Stimulated activated naive CD8-positive, alpha-beta T cell treated with anti-CD3 and anti-CD28 coated beads, Interleukin-15, Interleukin-2, amounts not matched to agents 100 ng/mL and 50 ng/mL, for 24 hours (primary cell): ENCODE measurements at regions not wholly inside any gene's neighbourhood (a gene's known extent, or its start where the extent isn't known, plus 50 kb on each side); places are given as distances from the start of the nearest gene placed in this dataset.

Experiments used
- H3K27ac Mint-ChIP-seq: one replicate; pipeline ENCODE4 v1.8.0; 2021; ENCODE audit warnings: mild to moderate bottlenecking, mixed read lengths
- H3K27me3 Mint-ChIP-seq: one replicate; pipeline ENCODE4 v1.8.0; 2021; ENCODE audit warnings: mixed read lengths
- H3K36me3 Mint-ChIP-seq: one replicate; pipeline ENCODE4 v1.8.0; 2021; ENCODE audit warnings: low read depth, mixed read lengths
- H3K4me1 Mint-ChIP-seq: one replicate; pipeline ENCODE4 v1.8.0; 2021; ENCODE audit warnings: low read depth, mixed read lengths
- H3K4me3 Mint-ChIP-seq: one replicate; pipeline ENCODE4 v1.8.0; 2021; ENCODE audit warnings: mild to moderate bottlenecking, mixed read lengths
- H3K9me3 Mint-ChIP-seq: one replicate; pipeline ENCODE4 v1.8.0; 2021; ENCODE audit warnings: mixed read lengths

- Mint-ChIP-seq H3K36me3 (no peaks in the 10 kb centered on the region), H3K27me3 (peaks cover 3% of the 10 kb centered on the region), H3K9me3 (no peaks in the 10 kb centered on the region), H3K27ac (no peak overlapping the region), H3K4me1 (no peaks in the 10 kb centered on the region), H3K4me3 (no peak overlapping the region)
These were observed 1256.5 kb downstream of the EFNB2 start for GRCh38 chr13:105278943-105279381.

DNA sequence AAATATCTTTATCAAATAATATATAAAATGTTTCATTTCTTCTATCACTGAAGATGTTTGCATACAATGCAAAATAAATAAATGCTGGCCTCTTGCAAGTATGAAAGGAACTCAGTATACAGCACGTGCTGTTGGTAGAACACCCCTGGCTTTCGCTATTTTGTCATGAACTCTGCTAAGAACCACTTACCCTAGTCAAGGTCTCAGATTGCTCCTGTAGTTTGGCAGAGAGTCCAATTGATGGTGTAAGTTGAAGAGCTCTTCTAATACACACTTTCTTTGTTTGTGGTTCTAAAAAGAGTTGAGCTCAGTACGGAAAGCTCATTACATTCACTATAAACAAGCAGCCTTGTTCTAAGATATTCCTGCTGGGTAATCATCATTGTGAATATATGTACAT, 1258.9 kb downstream of the EFNB2 start:
- H3K27me3 Mint-ChIP-seq, result peaks cover 3% of the 10 kb centered on the region
- no peaks in the 10 kb centered on the region for H3K4me1 Mint-ChIP-seq
- no peaks in the 10 kb centered on the region for H3K9me3 Mint-ChIP-seq
- H3K27ac Mint-ChIP-seq, result no peak overlapping the region
- H3K4me3 Mint-ChIP-seq, result no peak overlapping the region
- no peaks in the 10 kb centered on the region for H3K36me3 Mint-ChIP-seq

DNA sequence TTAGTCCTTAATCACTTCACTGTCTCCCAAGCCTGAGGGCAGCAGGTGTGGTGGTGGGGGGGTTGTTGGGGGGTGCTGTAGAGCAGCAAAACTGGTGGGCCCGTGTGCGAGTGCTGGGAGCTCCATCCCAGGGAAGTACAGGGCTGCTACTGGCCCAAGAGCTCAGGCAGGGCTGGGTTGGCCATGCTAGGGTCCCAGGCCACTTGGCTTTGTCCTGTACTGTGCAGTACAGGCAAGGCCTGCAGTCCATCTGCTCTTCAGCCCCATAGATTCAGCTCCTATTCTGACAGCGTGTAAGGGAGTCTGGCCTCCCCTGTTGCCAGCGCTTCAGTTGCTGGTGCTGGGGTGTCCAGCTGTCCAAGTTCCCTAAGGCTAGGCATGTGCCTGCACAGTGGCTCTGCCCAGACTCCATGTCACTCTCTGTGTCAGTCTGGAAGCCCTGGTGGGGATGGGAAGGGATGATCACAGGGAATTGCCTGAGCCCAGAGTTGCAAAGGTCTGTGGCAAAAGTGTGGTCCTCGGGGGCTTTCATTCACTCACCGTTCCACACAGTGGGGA, 1261.7 kb downstream of the EFNB2 start:
- Mint-ChIP-seq H3K9me3 (no peaks in the 10 kb centered on the region), H3K27ac (no peak overlapping the region), H3K27me3 (peaks cover 3% of the 10 kb centered on the region), H3K4me1 (no peaks in the 10 kb centered on the region), H3K36me3 (no peaks in the 10 kb centered on the region), H3K4me3 (no peak overlapping the region)

GRCh38 chr13:105272660-105273631, 1262.5 kb downstream of the EFNB2 start:
- H3K36me3 Mint-ChIP-seq, result no peaks in the 10 kb centered on the region
- H3K27me3 Mint-ChIP-seq, result peaks cover 3% of the 10 kb centered on the region
- H3K27ac Mint-ChIP-seq, result no peak overlapping the region
- H3K4me1 Mint-ChIP-seq, result no peaks in the 10 kb centered on the region
- H3K9me3 Mint-ChIP-seq, result no peaks in the 10 kb centered on the region
- H3K4me3 Mint-ChIP-seq, result no peak overlapping the region

GRCh38 chr13:105266615-105267014, 1268.8 kb downstream of the EFNB2 start:
- Mint-ChIP-seq H3K36me3 (no peaks in the 10 kb centered on the region), H3K9me3 (no peaks in the 10 kb centered on the region), H3K27ac (no peak overlapping the region), H3K4me1 (no peaks in the 10 kb centered on the region), H3K4me3 (no peak overlapping the region), H3K27me3 (no peaks in the 10 kb centered on the region)

DNA sequence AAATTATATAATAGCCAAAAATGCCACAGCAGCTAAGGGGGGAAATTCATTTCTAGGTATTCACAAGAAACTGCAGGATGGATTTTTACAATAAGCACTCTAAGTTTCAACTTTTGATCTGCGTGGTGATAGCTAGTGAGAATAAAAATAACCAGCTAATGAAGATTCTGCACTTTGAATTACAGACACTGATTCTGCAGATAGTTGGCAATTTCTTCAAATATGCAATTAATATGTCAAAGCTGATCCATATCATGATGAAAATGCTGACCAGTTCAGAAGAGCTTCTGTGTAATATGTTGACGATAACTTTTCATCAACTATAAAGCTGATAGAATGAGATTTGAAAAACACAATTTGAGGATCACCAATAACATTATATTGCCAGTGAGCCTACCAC, 1272.9 kb downstream of the EFNB2 start:
- Mint-ChIP-seq H3K4me1 (no peaks in the 10 kb centered on the region), H3K27me3 (no peaks in the 10 kb centered on the region), H3K4me3 (no peak overlapping the region), H3K36me3 (no peaks in the 10 kb centered on the region), H3K27ac (no peak overlapping the region), H3K9me3 (no peaks in the 10 kb centered on the region)

DNA sequence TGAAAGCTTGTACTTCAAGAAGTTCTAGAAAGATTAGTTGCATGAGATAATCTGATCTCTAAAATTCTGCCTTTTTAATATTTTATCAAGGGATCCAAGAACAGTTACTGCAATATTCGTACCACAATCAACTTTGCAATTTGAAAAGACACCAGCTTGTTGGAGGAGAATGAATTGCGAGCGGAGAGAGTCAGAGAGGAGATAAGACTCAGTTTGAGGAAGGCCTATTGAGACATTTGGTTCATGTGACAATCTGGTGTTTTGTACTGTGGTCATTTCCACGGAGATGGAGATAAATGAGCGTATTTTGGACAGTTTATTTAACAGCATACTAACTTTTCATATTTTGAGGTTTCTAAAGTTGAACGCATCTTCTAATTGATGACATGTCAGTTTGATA, 1276.0 kb downstream of the EFNB2 start:
- Mint-ChIP-seq H3K4me1 (no peaks in the 10 kb centered on the region), H3K27me3 (no peaks in the 10 kb centered on the region), H3K4me3 (no peak overlapping the region), H3K36me3 (no peaks in the 10 kb centered on the region), H3K27ac (no peak overlapping the region), H3K9me3 (no peaks in the 10 kb centered on the region)

- Mint-ChIP-seq H3K27me3 (no peaks in the 10 kb centered on the region), H3K4me3 (no peak overlapping the region), H3K4me1 (no peaks in the 10 kb centered on the region), H3K36me3 (no peaks in the 10 kb centered on the region), H3K9me3 (no peaks in the 10 kb centered on the region), H3K27ac (no peak overlapping the region)
These were observed 1280.0 kb downstream of the EFNB2 start for GRCh38 chr13:105255472-105255871.

DNA sequence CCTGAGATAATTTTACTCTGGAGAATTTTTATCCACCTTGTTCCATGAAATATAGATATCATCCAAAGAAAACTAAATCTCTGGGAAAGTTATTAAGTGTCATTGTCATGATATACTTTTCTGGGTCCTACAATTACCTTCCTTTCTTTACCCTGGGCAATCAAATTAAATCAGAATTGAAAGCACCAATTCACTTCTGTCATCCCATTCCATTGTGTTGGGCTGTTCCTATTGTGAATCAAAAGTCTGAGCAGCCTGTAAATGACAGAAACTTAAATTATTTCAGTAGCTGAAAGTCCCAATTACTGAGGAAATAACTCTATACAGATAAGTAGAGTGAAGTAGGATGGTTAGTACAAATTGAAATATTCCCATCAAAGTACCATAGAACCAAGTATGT, 1284.2 kb downstream of the EFNB2 start:
- Mint-ChIP-seq H3K4me3 (no peak overlapping the region), H3K4me1 (no peaks in the 10 kb centered on the region), H3K36me3 (peaks cover 5% of the 10 kb centered on the region), H3K27ac (no peak overlapping the region), H3K9me3 (no peaks in the 10 kb centered on the region), H3K27me3 (no peaks in the 10 kb centered on the region)

GRCh38 chr13:105247830-105248229, 1287.6 kb downstream of the EFNB2 start:
- H3K9me3 Mint-ChIP-seq, result no peaks in the 10 kb centered on the region
- H3K4me3 Mint-ChIP-seq, result no peak overlapping the region
- no peaks in the 10 kb centered on the region for H3K4me1 Mint-ChIP-seq
- no peaks in the 10 kb centered on the region for H3K27me3 Mint-ChIP-seq
- no peak overlapping the region for H3K27ac Mint-ChIP-seq
- H3K36me3 Mint-ChIP-seq, result peaks cover 5% of the 10 kb centered on the region

DNA sequence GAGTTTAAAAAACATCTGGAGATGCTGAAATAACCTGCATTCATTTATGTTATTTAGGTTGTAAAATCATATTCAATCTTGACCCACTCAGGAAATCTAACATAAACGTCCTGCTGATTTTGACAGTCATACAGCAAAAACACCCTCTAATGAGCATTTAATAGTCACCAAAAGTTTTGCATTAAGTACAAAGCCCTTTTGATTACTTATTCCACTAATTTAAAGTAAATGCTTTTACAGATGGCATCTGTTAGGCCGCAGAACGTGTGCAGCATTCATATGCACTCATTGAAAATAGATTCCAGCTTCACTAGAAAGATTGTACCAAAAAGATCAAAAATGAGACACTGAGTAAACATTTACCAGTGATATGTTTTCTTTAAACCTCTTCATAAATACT, 1295.1 kb downstream of the EFNB2 start:
- Mint-ChIP-seq H3K9me3 (peaks cover 5% of the 10 kb centered on the region), H3K27me3 (no peaks in the 10 kb centered on the region), H3K36me3 (no peaks in the 10 kb centered on the region), H3K4me1 (no peaks in the 10 kb centered on the region), H3K4me3 (no peak overlapping the region), H3K27ac (no peak overlapping the region)

DNA sequence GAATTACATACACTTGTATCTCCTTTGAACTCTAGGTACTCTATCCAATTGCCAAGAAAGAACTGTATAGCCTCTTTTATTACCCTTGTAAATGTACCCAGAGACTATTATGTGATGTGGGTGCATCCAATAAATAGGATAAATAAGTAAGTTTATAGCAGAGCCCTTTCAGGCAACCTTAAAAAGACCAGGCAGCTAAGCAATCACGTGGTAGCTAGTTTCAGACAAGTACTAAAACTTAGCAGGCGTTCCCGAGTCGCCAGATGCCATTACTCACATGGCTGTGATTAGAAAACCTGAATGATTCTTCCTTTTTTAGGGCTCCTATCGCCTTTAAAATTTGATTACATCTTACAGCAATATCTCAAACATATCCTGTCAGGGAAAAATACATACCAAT, 1303.0 kb downstream of the EFNB2 start:
- peaks cover 5% of the 10 kb centered on the region for H3K9me3 Mint-ChIP-seq
- H3K27ac Mint-ChIP-seq, result no peak overlapping the region
- no peak overlapping the region for H3K4me3 Mint-ChIP-seq
- no peaks in the 10 kb centered on the region for H3K27me3 Mint-ChIP-seq
- H3K4me1 Mint-ChIP-seq, result no peaks in the 10 kb centered on the region
- H3K36me3 Mint-ChIP-seq, result no peaks in the 10 kb centered on the region

DNA sequence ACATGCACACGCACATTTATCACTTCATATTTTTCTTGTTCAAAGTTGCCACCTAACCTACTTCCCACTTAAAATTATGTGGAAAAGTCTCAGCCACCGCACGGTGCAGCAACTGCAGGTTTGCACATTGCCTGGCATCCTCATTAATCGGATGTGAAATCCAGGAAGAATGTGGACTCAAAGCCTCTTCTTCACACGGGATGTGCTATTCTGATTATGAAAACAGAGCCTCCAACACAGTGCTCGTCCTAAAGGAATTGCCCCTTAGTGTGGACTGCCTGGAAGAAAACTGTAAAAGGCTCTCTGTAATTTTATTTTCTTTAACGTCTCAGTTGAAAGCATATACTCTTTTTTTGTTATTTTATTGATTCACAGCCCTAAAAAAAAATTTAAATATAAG, 1303.5 kb downstream of the EFNB2 start:
- no peaks in the 10 kb centered on the region for H3K27me3 Mint-ChIP-seq
- no peaks in the 10 kb centered on the region for H3K36me3 Mint-ChIP-seq
- no peak overlapping the region for H3K27ac Mint-ChIP-seq
- peaks cover 2% of the 10 kb centered on the region for H3K9me3 Mint-ChIP-seq
- H3K4me3 Mint-ChIP-seq, result no peak overlapping the region
- H3K4me1 Mint-ChIP-seq, result no peaks in the 10 kb centered on the region

DNA sequence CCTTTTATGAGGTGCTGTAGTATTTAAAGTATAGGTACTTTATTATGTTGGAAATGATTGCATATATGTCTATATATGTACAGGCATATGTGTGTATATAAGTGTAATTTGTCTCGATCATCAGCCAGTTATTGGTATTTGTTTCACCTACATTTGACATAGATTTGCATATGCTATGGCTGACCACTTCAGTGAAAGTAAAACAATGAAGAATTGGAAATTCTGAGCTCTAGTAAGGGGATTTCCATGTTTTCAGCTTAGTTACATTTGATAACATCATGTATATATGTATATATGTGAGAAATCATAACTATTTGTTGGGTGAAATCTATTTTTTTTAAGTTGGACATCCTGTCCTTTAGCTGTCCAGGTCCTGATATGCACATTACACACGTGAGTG, 1303.9 kb downstream of the EFNB2 start:
- Mint-ChIP-seq H3K27ac (no peak overlapping the region), H3K4me1 (no peaks in the 10 kb centered on the region), H3K4me3 (no peak overlapping the region), H3K36me3 (no peaks in the 10 kb centered on the region), H3K27me3 (no peaks in the 10 kb centered on the region), H3K9me3 (no peaks in the 10 kb centered on the region)

GRCh38 chr13:105220881-105221280, 1314.6 kb downstream of the EFNB2 start:
- no peaks in the 10 kb centered on the region for H3K4me1 Mint-ChIP-seq
- H3K27ac Mint-ChIP-seq, result no peak overlapping the region
- H3K27me3 Mint-ChIP-seq, result no peaks in the 10 kb centered on the region
- no peak overlapping the region for H3K4me3 Mint-ChIP-seq
- H3K9me3 Mint-ChIP-seq, result no peaks in the 10 kb centered on the region
- no peaks in the 10 kb centered on the region for H3K36me3 Mint-ChIP-seq

DNA sequence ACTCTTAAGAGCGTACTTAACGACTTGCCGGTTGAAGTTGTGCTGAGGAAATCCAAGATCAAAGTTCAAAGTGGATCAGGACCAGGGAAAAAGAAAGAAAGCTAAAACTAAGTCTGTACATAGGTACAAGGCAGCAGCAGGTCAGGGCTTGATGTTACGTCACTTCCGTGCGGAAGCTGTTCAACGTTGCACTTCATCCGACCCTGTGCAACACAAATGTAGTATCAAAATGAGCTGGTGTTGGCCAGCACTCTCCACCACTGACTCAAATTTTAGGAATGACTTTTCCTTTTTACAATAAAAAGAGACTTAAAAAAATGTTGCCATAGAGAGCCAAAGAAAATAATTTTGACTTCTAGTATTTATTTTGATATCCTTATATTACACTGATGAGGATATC, 1315.4 kb downstream of the EFNB2 start:
- Mint-ChIP-seq H3K4me1 (no peaks in the 10 kb centered on the region), H3K27me3 (no peaks in the 10 kb centered on the region), H3K36me3 (no peaks in the 10 kb centered on the region), H3K4me3 (no peak overlapping the region), H3K27ac (no peak overlapping the region), H3K9me3 (no peaks in the 10 kb centered on the region)
